HG02973 (cell line): ENCODE measurements at regions not wholly inside any gene's neighbourhood (a gene's known extent, or its start where the extent isn't known, plus 50 kb on each side); places are given as distances from the start of the nearest gene placed in this dataset.
"Not testable (repeated sequence)": the region's sequence is repeated elsewhere in the genome, so short reads cannot be mapped to it uniquely, and the experiment has no call there.

Experiments
- ATAC-seq: cut with Tn5 transposase; IDR thresholded peaks from one replicate; pipeline ENCODE4 v1.9.1; 2021; ENCODE audit warnings: moderate library complexity; ENCODE audit not compliant: unreplicated experiment

GRCh38 chr6:78383968-78384367 is 483.4 kb upstream of the IRAK1BP1 start:
- no peak for ATAC-seq

- ATAC-seq, result not testable (repeated sequence)
Measured at GRCh38 chr6:78386854-78387253, 480.5 kb upstream of the IRAK1BP1 start.

- ATAC-seq, result no peak
Measured at GRCh38 chr6:78390066-78390465, 477.3 kb upstream of the IRAK1BP1 start.

GRCh38 chr6:78397499-78397898 is 469.9 kb upstream of the IRAK1BP1 start:
- no peak for ATAC-seq

GRCh38 chr6:78398292-78398691 is 469.1 kb upstream of the IRAK1BP1 start:
- ATAC-seq, result no peak

GRCh38 chr6:78400076-78400475 is 467.3 kb upstream of the IRAK1BP1 start:
- no peak for ATAC-seq

- ATAC-seq, result no peak
Measured at GRCh38 chr6:78427386-78427785, 440.0 kb upstream of the IRAK1BP1 start.

- no peak for ATAC-seq
Measured at GRCh38 chr6:78430521-78430920, 436.8 kb upstream of the IRAK1BP1 start.

- no peak for ATAC-seq
Measured at GRCh38 chr6:78435671-78436070, 431.7 kb upstream of the IRAK1BP1 start.

GRCh38 chr6:78436335-78436734 is 431.0 kb upstream of the IRAK1BP1 start:
- ATAC-seq, result no peak

- no peak for ATAC-seq
Measured at GRCh38 chr6:78438135-78438534, 429.2 kb upstream of the IRAK1BP1 start.

- ATAC-seq, result no peak
Measured at GRCh38 chr6:78460711-78461110, 406.6 kb upstream of the IRAK1BP1 start.

- ATAC-seq, result no peak
Measured at GRCh38 chr6:78462728-78463127, 404.6 kb upstream of the IRAK1BP1 start.

- ATAC-seq, result no peak
Measured at GRCh38 chr6:78465059-78465634, 402.2 kb upstream of the IRAK1BP1 start.

GRCh38 chr6:78476561-78476960 is 390.8 kb upstream of the IRAK1BP1 start:
- no peak for ATAC-seq

- no peak for ATAC-seq
Measured at GRCh38 chr6:78482801-78483552, 384.4 kb upstream of the IRAK1BP1 start.

GRCh38 chr6:78483553-78484197 is 383.7 kb upstream of the IRAK1BP1 start:
- no peak for ATAC-seq

- ATAC-seq, result no peak
Measured at GRCh38 chr6:78484198-78485064, 382.9 kb upstream of the IRAK1BP1 start.

- ATAC-seq, result no peak
Measured at GRCh38 chr6:78487401-78487800, 379.9 kb upstream of the IRAK1BP1 start.

- ATAC-seq, result no peak
Measured at GRCh38 chr6:78489874-78490273, 377.5 kb upstream of the IRAK1BP1 start.

GRCh38 chr6:78492351-78493017 is 374.9 kb upstream of the IRAK1BP1 start:
- ATAC-seq, result no peak
